ENCODE measurements at regions not wholly inside any gene's neighbourhood (a gene's known extent, or its start where the extent isn't known, plus 50 kb on each side); places are given as distances from the start of the nearest gene placed in this dataset.

- 33% methylated on average over 1 of the region's 2 CpGs for WGBS (ENCODE audit: insufficient coverage)
- POLR2A ChIA-PET = interaction anchor here in 1 of 2 donors (0.6 kb wide), 1 partner anchor 124 kb away, joined by 4 read pairs; no protein-coding TSS in a partner anchor
Measured at GRCh38 chr5:152514827-152515397, 109.8 kb upstream of the NMUR2 start.

GRCh38 chr5:152523964-152524363 is 118.9 kb upstream of the NMUR2 start:
- Histone ChIP-seq H3K9me3 (no peaks in the 10 kb centered on the region), H3K4me3 (ENCODE audit: control insufficient read depth in 1 of 2, extremely low read depth in 1 of 2, low read length in 1 of 2) (no peak overlapping the region), H3K27me3 (replicated peaks in 1 of 2; ENCODE audit: control insufficient read depth in 2 of 2, extremely low read depth in 1 of 2, insufficient read depth in 2 of 2, low read length in 1 of 2) (no peaks in the 10 kb centered on the region), H3K27ac (ENCODE audit: low read length) (no peak overlapping the region), H3K4me1 (ENCODE audit: control insufficient read depth in 1 of 2, extremely low read depth in 1 of 2, insufficient read depth in 2 of 2, low read length in 2 of 2) (peaks cover 0 to 9% of the 10 kb centered on the region in 2 experiments), H3K36me3 (ENCODE audit: control insufficient read depth in 2 of 2, extremely low read depth in 1 of 2, insufficient read depth in 1 of 2, low read length in 1 of 2) (no peaks in the 10 kb centered on the region)
- no CpG with 5 or more reads among the region's 1 CpG for WGBS (ENCODE audit: insufficient coverage)
- no peak for DNase-seq
- H3K36me3 Mint-ChIP-seq = no peaks in the 10 kb centered on the region
- no peaks in the 10 kb centered on the region for H3K27me3 Mint-ChIP-seq
- no peak overlapping the region for H3K4me3 Mint-ChIP-seq
- no peak for ATAC-seq (replicated peaks in 1 of 4)
- ChIA-PET CTCF (no interaction called here), POLR2A (no interaction called here)
- no peaks in the 10 kb centered on the region for H3K9me3 Mint-ChIP-seq
- no peak overlapping the region for H3K27ac Mint-ChIP-seq
- peaks cover 12 to 21% (median 20%) of the 10 kb centered on the region in 3 donors for H3K4me1 Mint-ChIP-seq

More at GRCh38 chr5:152514827-152515397, 109.8 kb upstream of the NMUR2 start:
- CTCF ChIA-PET = interaction anchor here in 1 of 2 donors (0.9 to 1.5 kb wide), 3 partner anchors 10 to 618 kb away, joined by 4 to 8 read pairs (median 6); no protein-coding TSS in a partner anchor
- Histone ChIP-seq H3K27me3 (replicated peaks in 1 of 2; ENCODE audit: control insufficient read depth in 2 of 2, extremely low read depth in 1 of 2, insufficient read depth in 2 of 2, low read length in 1 of 2) (no peaks in the 10 kb centered on the region), H3K36me3 (ENCODE audit: control insufficient read depth in 2 of 2, extremely low read depth in 1 of 2, insufficient read depth in 1 of 2, low read length in 1 of 2) (no peaks in the 10 kb centered on the region), H3K4me1 (ENCODE audit: control insufficient read depth in 1 of 2, extremely low read depth in 1 of 2, insufficient read depth in 2 of 2, low read length in 2 of 2) (no peaks in the 10 kb centered on the region), H3K9me3 (no peaks in the 10 kb centered on the region), H3K27ac (ENCODE audit: low read length) (no peak overlapping the region), H3K4me3 (ENCODE audit: control insufficient read depth in 1 of 2, extremely low read depth in 1 of 2, low read length in 1 of 2) (no peak overlapping the region)
- Mint-ChIP-seq H3K9me3 (no peaks in the 10 kb centered on the region), H3K27me3 (peaks cover 12 to 20% of the 10 kb centered on the region in 2 donors), H3K4me1 (no peaks in the 10 kb centered on the region), H3K36me3 (no peaks in the 10 kb centered on the region), H3K4me3 (no peak overlapping the region), H3K27ac (no peak overlapping the region)
- ATAC-seq (replicated peaks in 1 of 4) = no peak
- peak in 1 of 35 experiments; percentile 12 for DNase-seq

GRCh38 chr5:152527358-152528052 is 122.4 kb upstream of the NMUR2 start:
- ATAC-seq (replicated peaks in 1 of 4) = no peak
- peak in 1 of 35 experiments; percentile 9 for DNase-seq
- Histone ChIP-seq H3K9me3 (no peaks in the 10 kb centered on the region), H3K27ac (ENCODE audit: low read length) (peak overlapping the region; percentile 25), H3K36me3 (ENCODE audit: control insufficient read depth in 2 of 2, extremely low read depth in 1 of 2, insufficient read depth in 1 of 2, low read length in 1 of 2) (no peaks in the 10 kb centered on the region), H3K4me1 (ENCODE audit: control insufficient read depth in 1 of 2, extremely low read depth in 1 of 2, insufficient read depth in 2 of 2, low read length in 2 of 2) (peaks cover 0 to 9% of the 10 kb centered on the region in 2 experiments), H3K27me3 (replicated peaks in 1 of 2; ENCODE audit: control insufficient read depth in 2 of 2, extremely low read depth in 1 of 2, insufficient read depth in 2 of 2, low read length in 1 of 2) (no peaks in the 10 kb centered on the region), H3K4me3 (ENCODE audit: control insufficient read depth in 1 of 2, extremely low read depth in 1 of 2, low read length in 1 of 2) (no peak overlapping the region)
- 17% methylated on average over 1 of the region's 3 CpGs for WGBS (ENCODE audit: insufficient coverage)
- H3K27ac Mint-ChIP-seq = peak overlapping the region; percentile 34 to 60
- peak overlapping the region; percentile 5 to 42 (median 38) for H3K4me3 Mint-ChIP-seq
- no peaks in the 10 kb centered on the region for H3K36me3 Mint-ChIP-seq
- ChIA-PET POLR2A (no interaction called here), CTCF (interaction anchor here in 1 of 2 donors (1.8 kb wide), 1 partner anchor 13 kb away, joined by 6 read pairs; no protein-coding TSS in a partner anchor)
- peaks cover 12 to 21% (median 21%) of the 10 kb centered on the region in 3 donors for H3K4me1 Mint-ChIP-seq
- no peaks in the 10 kb centered on the region for H3K27me3 Mint-ChIP-seq
- H3K9me3 Mint-ChIP-seq = no peaks in the 10 kb centered on the region

GRCh38 chr5:152529440-152529839 is 124.4 kb upstream of the NMUR2 start:
- H3K27ac ChIP-seq (ENCODE audit: low read length) = no peak overlapping the region
- no peaks in the 10 kb centered on the region for H3K9me3 ChIP-seq
- DNase-seq (no peak), ATAC-seq (replicated peaks in 1 of 4) (no peak)
- H3K27me3 ChIP-seq (replicated peaks in 1 of 2; ENCODE audit: control insufficient read depth in 2 of 2, extremely low read depth in 1 of 2, insufficient read depth in 2 of 2, low read length in 1 of 2) = no peaks in the 10 kb centered on the region
- H3K36me3 ChIP-seq (ENCODE audit: control insufficient read depth in 2 of 2, extremely low read depth in 1 of 2, insufficient read depth in 1 of 2, low read length in 1 of 2) = no peaks in the 10 kb centered on the region
- no peak overlapping the region for H3K4me3 ChIP-seq (ENCODE audit: control insufficient read depth in 1 of 2, extremely low read depth in 1 of 2, low read length in 1 of 2)
- H3K27ac Mint-ChIP-seq = no peak overlapping the region
- ChIA-PET POLR2A (no interaction called here), CTCF (no interaction called here)
- H3K4me1 Mint-ChIP-seq = peaks cover 12 to 21% (median 21%) of the 10 kb centered on the region in 3 donors
- H3K4me1 ChIP-seq (ENCODE audit: control insufficient read depth in 1 of 2, extremely low read depth in 1 of 2, insufficient read depth in 2 of 2, low read length in 2 of 2) = peaks cover 0 to 9% of the 10 kb centered on the region in 2 experiments
- H3K36me3 Mint-ChIP-seq = no peaks in the 10 kb centered on the region
- H3K27me3 Mint-ChIP-seq = no peaks in the 10 kb centered on the region
- no peak overlapping the region for H3K4me3 Mint-ChIP-seq
- H3K9me3 Mint-ChIP-seq = no peaks in the 10 kb centered on the region

GRCh38 chr5:152532714-152533113 is 127.6 kb upstream of the NMUR2 start:
- H3K36me3 ChIP-seq (ENCODE audit: control insufficient read depth in 2 of 2, extremely low read depth in 1 of 2, insufficient read depth in 1 of 2, low read length in 1 of 2) = no peaks in the 10 kb centered on the region
- H3K9me3 Mint-ChIP-seq = no peaks in the 10 kb centered on the region
- ChIA-PET CTCF (interaction anchor here in 1 of 2 donors (0.7 to 1.6 kb wide), 5 partner anchors 1394 to 1766 kb away, joined by 3 to 10 read pairs (median 4); no protein-coding TSS in a partner anchor), POLR2A (no interaction called here)
- no peak overlapping the region for H3K27ac ChIP-seq (ENCODE audit: low read length)
- WGBS (ENCODE audit: insufficient coverage) = 100% methylated on average over 1 of the region's 2 CpGs
- no peaks in the 10 kb centered on the region for H3K36me3 Mint-ChIP-seq
- no peak overlapping the region for H3K4me3 ChIP-seq (ENCODE audit: control insufficient read depth in 1 of 2, extremely low read depth in 1 of 2, low read length in 1 of 2)
- ATAC-seq (replicated peaks in 1 of 4) = no peak
- no peak overlapping the region for H3K4me3 Mint-ChIP-seq
- no peaks in the 10 kb centered on the region for H3K9me3 ChIP-seq
- peaks cover 0 to 4% of the 10 kb centered on the region in 2 donors for H3K27me3 Mint-ChIP-seq
- no peak overlapping the region for H3K27ac Mint-ChIP-seq
- peaks cover 0 to 5% of the 10 kb centered on the region in 2 experiments for H3K4me1 ChIP-seq (ENCODE audit: control insufficient read depth in 1 of 2, extremely low read depth in 1 of 2, insufficient read depth in 2 of 2, low read length in 2 of 2)
- H3K27me3 ChIP-seq (replicated peaks in 1 of 2; ENCODE audit: control insufficient read depth in 2 of 2, extremely low read depth in 1 of 2, insufficient read depth in 2 of 2, low read length in 1 of 2) = no peaks in the 10 kb centered on the region
- peaks cover 4 to 10% (median 9%) of the 10 kb centered on the region in 3 donors for H3K4me1 Mint-ChIP-seq
- DNase-seq = peak in 1 of 35 experiments; percentile 47

- H3K27me3 Mint-ChIP-seq = peaks cover 0 to 6% of the 10 kb centered on the region in 2 donors
- POLR2A ChIA-PET = interaction anchor here in 1 of 2 donors (0.8 kb wide), 1 partner anchor 1429 kb away, joined by 4 read pairs; no protein-coding TSS in a partner anchor
Measured at GRCh38 chr5:152534641-152535040, 129.6 kb upstream of the NMUR2 start.

More at GRCh38 chr5:152534641-152535040, 129.6 kb upstream of the NMUR2 start:
- no peak overlapping the region for H3K27ac ChIP-seq (ENCODE audit: low read length)
- H3K9me3 Mint-ChIP-seq = no peaks in the 10 kb centered on the region
- H3K9me3 ChIP-seq = no peaks in the 10 kb centered on the region
- H3K4me3 Mint-ChIP-seq = no peak overlapping the region
- no peaks in the 10 kb centered on the region for H3K4me1 ChIP-seq (ENCODE audit: control insufficient read depth in 1 of 2, extremely low read depth in 1 of 2, insufficient read depth in 2 of 2, low read length in 2 of 2)
- CTCF ChIA-PET = no interaction called here
- H3K4me3 ChIP-seq (ENCODE audit: control insufficient read depth in 1 of 2, extremely low read depth in 1 of 2, low read length in 1 of 2) = no peak overlapping the region
- no peaks in the 10 kb centered on the region for H3K4me1 Mint-ChIP-seq
- no peak overlapping the region for H3K27ac Mint-ChIP-seq
- no peaks in the 10 kb centered on the region for H3K36me3 Mint-ChIP-seq
- no peak for DNase-seq
- no peak for ATAC-seq (replicated peaks in 1 of 4)
- H3K27me3 ChIP-seq (replicated peaks in 1 of 2; ENCODE audit: control insufficient read depth in 2 of 2, extremely low read depth in 1 of 2, insufficient read depth in 2 of 2, low read length in 1 of 2) = no peaks in the 10 kb centered on the region
- H3K36me3 ChIP-seq (ENCODE audit: control insufficient read depth in 2 of 2, extremely low read depth in 1 of 2, insufficient read depth in 1 of 2, low read length in 1 of 2) = no peaks in the 10 kb centered on the region
- 63% methylated on average over 1 of the region's 1 CpG for WGBS (ENCODE audit: insufficient coverage)
